Calu3 (cell line): ENCODE measurements at regions not wholly inside any gene's neighbourhood (a gene's known extent, or its start where the extent isn't known, plus 50 kb on each side); places are given as distances from the start of the nearest gene placed in this dataset.

ENCODE experiments used
- BruUV-seq: library from RNA; stranded (reverse); fragments of 400-500 nt; replicated peaks from 2 replicates; lab custom pipeline; 2021; lab: Mats Ljungman, UMichigan
- CTCF ChIA-PET: fragments of 300-600 bp; sonication (Branson Sonifier 250); formaldehyde crosslinking; loops from one replicate; lab custom pipeline; 2022; ENCODE audit warnings: antibody characterized with exemption; lab: Charles Lee
- DNase-seq: peaks from one replicate; pipeline ENCODE4 v3.0.0; 2022
- H3K27ac Mint-ChIP-seq: one replicate; pipeline ENCODE4 v1.8.0; 2022; ENCODE audit warnings: mixed read lengths; ENCODE audit not compliant: unreplicated experiment
- H3K27me3 Mint-ChIP-seq: one replicate; pipeline ENCODE4 v1.8.0; 2022; ENCODE audit warnings: mixed read lengths; ENCODE audit not compliant: unreplicated experiment
- H3K36me3 Mint-ChIP-seq: one replicate; pipeline ENCODE4 v1.8.0; 2022; ENCODE audit warnings: mild to moderate bottlenecking, moderate library complexity, mixed read lengths; ENCODE audit not compliant: insufficient read depth, unreplicated experiment
- H3K4me1 Mint-ChIP-seq: one replicate; pipeline ENCODE4 v1.8.0; 2022; ENCODE audit warnings: mild to moderate bottlenecking, low read depth, mixed read lengths; ENCODE audit not compliant: unreplicated experiment
- H3K4me3 Mint-ChIP-seq: one replicate; pipeline ENCODE4 v1.8.0; 2022; ENCODE audit warnings: mild to moderate bottlenecking, low read depth, moderate library complexity, mixed read lengths; ENCODE audit not compliant: unreplicated experiment
- H3K9me3 Mint-ChIP-seq: one replicate; pipeline ENCODE4 v1.8.0; 2022; ENCODE audit warnings: low read depth, mixed read lengths; ENCODE audit not compliant: unreplicated experiment
- CTCF ChIP-seq: fragments of 200-600 bp; IDR thresholded peaks from one replicate; pipeline ENCODE4 v1.8.0; 2022; ENCODE audit warnings: antibody characterized with exemption; ENCODE audit not compliant: unreplicated experiment
- intact Hi-C: fragments of 100-400 bp; cut with micrococcal nuclease; formaldehyde crosslinking; loops from one replicate; pipeline ENCODE4 v1.10.0; 2022; ENCODE audit not compliant: unreplicated experiment

DNA sequence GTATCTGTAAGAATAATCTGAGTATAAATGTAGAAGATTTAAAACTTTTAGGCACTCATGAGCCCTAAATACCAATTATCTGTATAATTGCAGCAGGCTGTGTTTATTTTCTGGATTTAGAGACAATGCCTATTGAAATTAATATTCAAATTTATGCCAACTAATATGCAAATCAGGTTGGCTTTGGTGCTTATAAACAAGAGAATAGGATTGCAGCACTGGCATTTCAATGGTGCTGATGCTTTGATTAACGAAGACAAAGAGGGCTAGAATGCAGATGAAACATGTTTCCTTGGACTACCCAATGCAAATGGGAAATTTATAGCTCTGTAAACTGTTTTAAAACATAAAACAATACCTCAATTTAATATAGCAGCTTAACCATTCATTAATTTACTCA is 70.7 kb upstream of the GATB start:
- Mint-ChIP-seq H3K4me3 (no peak overlapping the region), H3K4me1 (no peaks in the 10 kb centered on the region), H3K9me3 (no peaks in the 10 kb centered on the region), H3K27ac (no peak overlapping the region), H3K27me3 (peaks cover 12% of the 10 kb centered on the region), H3K36me3 (no peaks in the 10 kb centered on the region)
- DNase-seq: no peak
- intact Hi-C loops: no loop called here
- TF ChIP-seq CTCF: no peak
- CTCF ChIA-PET: no interaction called here
- no TSS peak for BruUV-seq

- H3K27me3 Mint-ChIP-seq: no peaks in the 10 kb centered on the region
- DNase-seq: no peak
- H3K36me3 Mint-ChIP-seq: no peaks in the 10 kb centered on the region
- no TSS peak for BruUV-seq
- no peak for TF ChIP-seq CTCF
- no peaks in the 10 kb centered on the region for H3K9me3 Mint-ChIP-seq
- H3K4me3 Mint-ChIP-seq: no peak overlapping the region
- no peaks in the 10 kb centered on the region for H3K4me1 Mint-ChIP-seq
- CTCF ChIA-PET: no interaction called here
- intact Hi-C loops: no loop called here
- no peak overlapping the region for H3K27ac Mint-ChIP-seq
Measured at GRCh38 chr4:151830168-151830567, 69.4 kb upstream of the GATB start.

DNA sequence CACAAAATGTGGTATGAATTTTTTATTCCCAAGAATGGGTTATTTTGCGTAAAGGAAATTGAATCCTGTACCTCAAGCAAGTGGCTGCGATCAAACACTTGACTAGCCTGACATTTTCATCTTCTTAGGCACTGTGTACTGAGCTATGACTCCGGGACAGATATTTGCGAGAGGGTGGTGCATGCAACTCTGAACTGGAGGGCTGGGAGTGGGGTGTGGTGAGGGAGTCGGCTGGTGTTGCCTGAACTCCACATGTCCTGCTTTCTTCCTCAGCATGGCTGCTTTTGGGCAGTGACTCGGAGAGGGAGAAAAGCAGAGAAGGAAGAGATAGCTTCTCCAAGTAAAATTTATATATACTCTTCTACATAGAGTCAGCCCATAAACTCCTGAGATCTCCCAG is 68.5 kb upstream of the GATB start:
- H3K27me3 Mint-ChIP-seq: no peaks in the 10 kb centered on the region
- BruUV-seq: no TSS peak
- H3K4me1 Mint-ChIP-seq: no peaks in the 10 kb centered on the region
- intact Hi-C loops: no loop called here
- no peaks in the 10 kb centered on the region for H3K36me3 Mint-ChIP-seq
- CTCF ChIA-PET: no interaction called here
- no peak for TF ChIP-seq CTCF
- no peak overlapping the region for H3K27ac Mint-ChIP-seq
- H3K9me3 Mint-ChIP-seq: no peaks in the 10 kb centered on the region
- no peak for DNase-seq
- H3K4me3 Mint-ChIP-seq: no peak overlapping the region

GRCh38 chr4:151824656-151825055 is 63.8 kb upstream of the GATB start:
- H3K9me3 Mint-ChIP-seq: no peaks in the 10 kb centered on the region
- no peak overlapping the region for H3K4me3 Mint-ChIP-seq
- no peak overlapping the region for H3K27ac Mint-ChIP-seq
- H3K4me1 Mint-ChIP-seq: no peaks in the 10 kb centered on the region
- H3K36me3 Mint-ChIP-seq: no peaks in the 10 kb centered on the region
- DNase-seq: no peak
- CTCF ChIA-PET: no interaction called here
- H3K27me3 Mint-ChIP-seq: peaks cover 23% of the 10 kb centered on the region
- BruUV-seq: no TSS peak
- intact Hi-C loops: no loop called here
- no peak for TF ChIP-seq CTCF

DNA sequence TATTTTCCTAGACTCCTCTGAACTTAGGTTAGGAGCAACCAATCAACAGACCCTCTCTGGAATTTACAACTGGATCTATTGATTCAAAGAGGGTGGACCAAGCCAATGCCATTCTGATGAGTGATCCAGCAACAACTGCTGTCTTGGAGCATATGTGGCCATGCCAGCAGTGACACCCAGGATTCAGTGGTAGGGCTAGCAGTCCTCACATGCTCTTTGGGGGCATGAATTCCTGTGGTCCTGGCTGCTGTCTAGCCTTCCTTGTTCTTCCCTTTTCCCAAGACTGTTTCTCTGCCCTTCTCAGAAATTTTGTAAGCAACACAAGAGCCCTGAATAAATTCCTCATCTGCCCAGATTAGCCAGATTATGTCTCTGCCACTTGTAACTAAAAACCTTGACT is 61.5 kb upstream of the GATB start:
- H3K36me3 Mint-ChIP-seq: no peaks in the 10 kb centered on the region
- H3K27ac Mint-ChIP-seq: no peak overlapping the region
- DNase-seq: no peak
- intact Hi-C loops: no loop called here
- no peak for TF ChIP-seq CTCF
- peaks cover 33% of the 10 kb centered on the region for H3K27me3 Mint-ChIP-seq
- no peak overlapping the region for H3K4me3 Mint-ChIP-seq
- BruUV-seq: no TSS peak
- no peaks in the 10 kb centered on the region for H3K9me3 Mint-ChIP-seq
- CTCF ChIA-PET: no interaction called here
- no peaks in the 10 kb centered on the region for H3K4me1 Mint-ChIP-seq
